ENCODE measurements at regions not wholly inside any gene's neighbourhood (a gene's known extent, or its start where the extent isn't known, plus 50 kb on each side); places are given as distances from the start of the nearest gene placed in this dataset.
"Not testable (repeated sequence)": the region's sequence is repeated elsewhere in the genome, so short reads cannot be mapped to it uniquely, and the experiment has no call there.

- DNase-seq, result no peak
- no peak for TF ChIP-seq POLR2A (IDR thresholded peaks at IDR 0.05)
- TF ChIP-seq EP300 (IDR thresholded peaks at IDR 0.05), result no peak
- TF ChIP-seq POLR2AphosphoS5 (IDR thresholded peaks at IDR 0.05), result no peak
- TF ChIP-seq, protein P1, sequence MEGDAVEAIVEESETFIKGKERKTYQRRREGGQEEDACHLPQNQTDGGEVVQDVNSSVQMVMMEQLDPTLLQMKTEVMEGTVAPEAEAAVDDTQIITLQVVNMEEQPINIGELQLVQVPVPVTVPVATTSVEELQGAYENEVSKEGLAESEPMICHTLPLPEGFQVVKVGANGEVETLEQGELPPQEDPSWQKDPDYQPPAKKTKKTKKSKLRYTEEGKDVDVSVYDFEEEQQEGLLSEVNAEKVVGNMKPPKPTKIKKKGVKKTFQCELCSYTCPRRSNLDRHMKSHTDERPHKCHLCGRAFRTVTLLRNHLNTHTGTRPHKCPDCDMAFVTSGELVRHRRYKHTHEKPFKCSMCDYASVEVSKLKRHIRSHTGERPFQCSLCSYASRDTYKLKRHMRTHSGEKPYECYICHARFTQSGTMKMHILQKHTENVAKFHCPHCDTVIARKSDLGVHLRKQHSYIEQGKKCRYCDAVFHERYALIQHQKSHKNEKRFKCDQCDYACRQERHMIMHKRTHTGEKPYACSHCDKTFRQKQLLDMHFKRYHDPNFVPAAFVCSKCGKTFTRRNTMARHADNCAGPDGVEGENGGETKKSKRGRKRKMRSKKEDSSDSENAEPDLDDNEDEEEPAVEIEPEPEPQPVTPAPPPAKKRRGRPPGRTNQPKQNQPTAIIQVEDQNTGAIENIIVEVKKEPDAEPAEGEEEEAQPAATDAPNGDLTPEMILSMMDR (IDR thresholded peaks at IDR 0.05), result no peak
- H3K4me1 ChIP-seq, result no peaks in the 10 kb centered on the region
- H3K36me3 ChIP-seq, result no peaks in the 10 kb centered on the region
- H3K27me3 ChIP-seq, result no peaks in the 10 kb centered on the region
- intact Hi-C loops (cut with DNase I; ENCODE audit: low total_unique reads), result no loop called here
- H3K27ac ChIP-seq, result no peak overlapping the region
- WGBS, 5 donors, result 85 to 94% (median 90%) methylated on average over 11 of the region's 11 CpGs
- H3K4me3 ChIP-seq, result no peak overlapping the region
- no peaks in the 10 kb centered on the region for H3K9me3 ChIP-seq
Observed at GRCh38 chr6:168169624-168170023, 90.6 kb upstream of the FRMD1 start.

DNA sequence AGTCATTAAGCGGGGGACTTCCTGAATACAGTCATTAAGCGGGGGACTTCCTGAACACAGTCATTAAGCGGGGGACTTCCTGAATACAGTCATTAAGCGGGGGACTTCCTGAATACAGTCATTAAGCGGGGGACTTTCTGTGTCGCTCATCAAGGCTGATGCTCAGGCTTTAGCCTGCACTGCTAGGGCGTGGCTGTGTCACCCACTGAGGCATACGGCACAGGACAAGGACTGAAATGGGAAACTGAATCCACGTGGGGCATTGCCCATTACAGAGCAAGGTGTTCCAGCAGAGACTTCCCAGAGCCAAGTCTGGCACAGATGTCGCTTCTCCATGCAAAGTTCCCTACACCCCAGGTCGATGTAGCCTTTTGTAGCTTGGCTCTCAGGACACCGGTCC, 89.9 kb upstream of the FRMD1 start:
- DNase-seq; intact Hi-C loops (cut with DNase I; ENCODE audit: low total_unique reads); H3K4me3 ChIP-seq; H3K27me3 ChIP-seq; H3K27ac ChIP-seq; H3K9me3 ChIP-seq; H3K36me3 ChIP-seq; H3K4me1 ChIP-seq: not testable (repeated sequence)
- 52 to 72% (median 66%) methylated on average over 9 to 11 of the region's 12 CpGs for WGBS, 5 donors

DNA sequence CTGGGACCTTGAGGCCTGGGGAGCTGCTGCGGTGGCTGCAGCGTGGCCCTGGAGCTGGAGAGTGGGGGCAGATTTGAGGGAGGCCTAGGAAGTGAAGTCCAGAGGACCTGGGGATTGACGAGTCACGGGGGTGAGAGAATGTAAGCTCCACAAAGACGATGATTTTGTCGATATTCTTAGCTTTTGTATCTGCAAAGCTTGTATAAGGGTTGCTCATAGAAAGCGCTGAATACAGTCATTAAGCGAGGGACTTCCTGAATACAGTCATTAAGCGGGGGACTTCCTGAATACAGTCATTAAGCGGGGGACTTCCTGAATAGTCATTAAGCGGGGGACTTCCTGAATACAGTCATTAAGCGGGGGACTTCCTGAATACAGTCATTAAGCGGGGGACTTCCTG, 89.3 kb upstream of the FRMD1 start:
- H3K4me1 ChIP-seq, H3K27me3 ChIP-seq, DNase-seq: not testable (repeated sequence)

DNA sequence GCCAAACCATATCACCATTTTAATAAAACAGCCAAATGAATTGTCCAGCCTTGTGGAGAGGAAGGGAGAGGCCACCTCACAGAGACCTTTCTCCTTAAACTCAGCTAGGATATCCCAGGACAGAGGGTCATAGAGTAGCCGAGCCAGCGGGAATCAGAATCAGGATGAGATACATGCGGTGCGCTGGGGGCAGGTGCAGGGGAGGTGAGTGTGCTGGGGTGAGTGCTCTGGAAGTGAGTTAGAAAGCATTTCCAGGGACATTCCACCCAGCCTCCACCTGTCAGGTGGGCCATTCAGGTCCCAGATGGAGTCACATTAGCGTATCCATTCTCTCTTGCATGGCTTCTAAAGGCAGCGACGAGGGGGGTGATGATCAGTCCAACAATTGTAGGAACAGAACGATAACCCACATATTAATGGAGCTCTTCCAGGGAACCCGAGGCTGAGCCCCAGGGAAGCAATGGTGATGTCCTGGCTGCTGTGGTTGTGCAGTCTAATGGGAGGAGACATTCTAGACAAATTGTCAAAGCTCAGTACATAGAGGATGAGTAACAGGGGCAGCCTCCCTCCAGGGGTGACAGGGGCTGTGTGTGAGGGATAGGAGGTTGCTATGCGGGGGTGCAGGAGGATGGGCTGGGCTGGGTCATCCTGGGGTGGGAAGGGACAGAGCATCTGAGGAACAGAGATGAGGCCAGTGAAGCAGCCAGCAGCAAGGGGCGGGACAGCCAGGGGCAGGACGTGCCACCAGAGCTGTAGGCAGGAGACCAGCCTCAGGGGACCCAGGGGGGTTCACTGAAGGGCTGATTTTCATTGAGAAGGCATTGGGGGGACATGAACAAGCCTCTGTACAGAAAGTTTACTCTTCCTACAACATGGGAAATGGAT, 88.7 kb upstream of the FRMD1 start:
- Histone ChIP-seq H3K27ac (no peak overlapping the region), H3K9me3 (no peaks in the 10 kb centered on the region), H3K4me1 (peaks cover 0 to 12% (median 6%) of the 10 kb centered on the region in 4 donors), H3K4me3 (no peak overlapping the region), H3K36me3 (no peaks in the 10 kb centered on the region), H3K27me3 (no peaks in the 10 kb centered on the region)
- no peak for TF ChIP-seq POLR2AphosphoS5 (IDR thresholded peaks at IDR 0.05)
- TF ChIP-seq, protein P1 (IDR thresholded peaks at IDR 0.05), result no peak
- no peak for DNase-seq
- intact Hi-C loops (cut with DNase I; ENCODE audit: low total_unique reads), result no loop called here
- WGBS, 5 donors, result 94 to 98% (median 97%) methylated on average over 12 of the region's 12 CpGs

More for the DNA sequence above, 89.3 kb upstream of the FRMD1 start:
- 76 to 91% (median 91%) methylated on average over 10 to 11 of the region's 13 CpGs for WGBS, 5 donors
- H3K36me3 ChIP-seq; H3K9me3 ChIP-seq; H3K4me3 ChIP-seq; H3K27ac ChIP-seq; intact Hi-C loops (cut with DNase I; ENCODE audit: low total_unique reads): not testable (repeated sequence)

DNA sequence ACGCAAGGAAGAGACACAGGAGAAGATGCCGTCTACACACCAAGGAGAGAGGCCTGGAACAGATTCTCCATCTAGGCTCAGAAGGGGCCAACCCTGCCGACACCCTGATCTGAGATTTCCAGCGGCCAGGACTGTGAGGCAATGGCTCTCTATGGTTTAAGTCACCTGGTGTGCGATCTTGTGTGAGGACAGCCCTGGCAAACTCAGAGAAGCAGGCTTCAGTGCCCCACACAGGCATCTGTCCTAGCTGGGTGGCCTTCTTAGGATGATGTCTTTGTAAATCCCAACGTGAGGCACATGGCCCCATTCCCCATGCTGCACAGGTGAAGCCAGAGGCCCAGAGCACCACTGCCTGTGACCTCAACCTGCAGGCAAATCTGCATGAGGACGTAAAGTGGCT, 87.6 kb upstream of the FRMD1 start:
- H3K27me3 ChIP-seq, result no peaks in the 10 kb centered on the region
- no peak for DNase-seq
- WGBS, 5 donors, result 92 to 99% (median 94%) methylated on average over 7 of the region's 7 CpGs
- no peak overlapping the region for H3K4me3 ChIP-seq
- peaks cover 0 to 18% (median 7%) of the 10 kb centered on the region in 4 donors for H3K4me1 ChIP-seq
- TF ChIP-seq, protein P1 (IDR thresholded peaks at IDR 0.05), result no peak
- TF ChIP-seq EP300 (IDR thresholded peaks at IDR 0.05) (no peak), POLR2AphosphoS5 (IDR thresholded peaks at IDR 0.05) (no peak), POLR2A (IDR thresholded peaks at IDR 0.05) (no peak)
- intact Hi-C loops (cut with DNase I; ENCODE audit: low total_unique reads), result no loop called here
- H3K9me3 ChIP-seq, result no peaks in the 10 kb centered on the region
- H3K27ac ChIP-seq, result no peak overlapping the region
- no peaks in the 10 kb centered on the region for H3K36me3 ChIP-seq

Data from stomach (tissue), 8 donors.